ENCODE measurements at regions not wholly inside any gene's neighbourhood (a gene's known extent, or its start where the extent isn't known, plus 50 kb on each side); places are given as distances from the start of the nearest gene placed in this dataset.

DNA sequence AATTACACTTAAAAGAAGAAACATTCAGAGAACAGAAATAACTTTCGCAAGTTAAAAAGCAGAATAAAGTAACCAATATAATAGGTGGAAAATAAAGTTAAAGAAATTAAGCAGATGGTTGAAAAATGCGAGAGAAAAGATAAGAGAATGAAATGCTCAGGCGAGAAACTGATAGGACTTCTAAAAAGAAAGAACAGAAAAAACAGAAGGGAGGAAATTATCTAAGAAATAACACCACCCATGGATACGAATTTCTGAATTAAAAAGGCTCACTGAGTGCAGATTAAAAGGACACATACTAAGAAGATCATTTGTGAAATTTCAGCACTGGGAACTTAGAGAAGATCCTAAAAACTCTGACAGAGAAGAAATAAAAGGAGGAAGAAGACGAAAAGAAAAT, 92.0 kb downstream of the HLX start (continued):
- TF ChIP-seq, protein P1, sequence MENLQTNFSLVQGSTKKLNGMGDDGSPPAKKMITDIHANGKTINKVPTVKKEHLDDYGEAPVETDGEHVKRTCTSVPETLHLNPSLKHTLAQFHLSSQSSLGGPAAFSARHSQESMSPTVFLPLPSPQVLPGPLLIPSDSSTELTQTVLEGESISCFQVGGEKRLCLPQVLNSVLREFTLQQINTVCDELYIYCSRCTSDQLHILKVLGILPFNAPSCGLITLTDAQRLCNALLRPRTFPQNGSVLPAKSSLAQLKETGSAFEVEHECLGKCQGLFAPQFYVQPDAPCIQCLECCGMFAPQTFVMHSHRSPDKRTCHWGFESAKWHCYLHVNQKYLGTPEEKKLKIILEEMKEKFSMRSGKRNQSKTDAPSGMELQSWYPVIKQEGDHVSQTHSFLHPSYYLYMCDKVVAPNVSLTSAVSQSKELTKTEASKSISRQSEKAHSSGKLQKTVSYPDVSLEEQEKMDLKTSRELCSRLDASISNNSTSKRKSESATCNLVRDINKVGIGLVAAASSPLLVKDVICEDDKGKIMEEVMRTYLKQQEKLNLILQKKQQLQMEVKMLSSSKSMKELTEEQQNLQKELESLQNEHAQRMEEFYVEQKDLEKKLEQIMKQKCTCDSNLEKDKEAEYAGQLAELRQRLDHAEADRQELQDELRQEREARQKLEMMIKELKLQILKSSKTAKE (IDR thresholded peaks at IDR 0.05; ENCODE audit: low read depth, poor library complexity, severe bottlenecking) = no peak
- TF ChIP-seq CHD4 (IDR thresholded peaks at IDR 0.05) (no peak), SREBF2 (IDR thresholded peaks at IDR 0.05; ENCODE audit: low read length) (no peak), JUNB (IDR thresholded peaks at IDR 0.05) (no peak), RBBP5 (conservative IDR thresholded peaks at IDR 0.05) (no peak)
- TF ChIP-seq, protein P2, sequence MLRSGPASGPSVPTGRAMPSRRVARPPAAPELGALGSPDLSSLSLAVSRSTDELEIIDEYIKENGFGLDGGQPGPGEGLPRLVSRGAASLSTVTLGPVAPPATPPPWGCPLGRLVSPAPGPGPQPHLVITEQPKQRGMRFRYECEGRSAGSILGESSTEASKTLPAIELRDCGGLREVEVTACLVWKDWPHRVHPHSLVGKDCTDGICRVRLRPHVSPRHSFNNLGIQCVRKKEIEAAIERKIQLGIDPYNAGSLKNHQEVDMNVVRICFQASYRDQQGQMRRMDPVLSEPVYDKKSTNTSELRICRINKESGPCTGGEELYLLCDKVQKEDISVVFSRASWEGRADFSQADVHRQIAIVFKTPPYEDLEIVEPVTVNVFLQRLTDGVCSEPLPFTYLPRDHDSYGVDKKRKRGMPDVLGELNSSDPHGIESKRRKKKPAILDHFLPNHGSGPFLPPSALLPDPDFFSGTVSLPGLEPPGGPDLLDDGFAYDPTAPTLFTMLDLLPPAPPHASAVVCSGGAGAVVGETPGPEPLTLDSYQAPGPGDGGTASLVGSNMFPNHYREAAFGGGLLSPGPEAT (IDR thresholded peaks at IDR 0.05; ENCODE audit: low read depth) = no peak

DNA sequence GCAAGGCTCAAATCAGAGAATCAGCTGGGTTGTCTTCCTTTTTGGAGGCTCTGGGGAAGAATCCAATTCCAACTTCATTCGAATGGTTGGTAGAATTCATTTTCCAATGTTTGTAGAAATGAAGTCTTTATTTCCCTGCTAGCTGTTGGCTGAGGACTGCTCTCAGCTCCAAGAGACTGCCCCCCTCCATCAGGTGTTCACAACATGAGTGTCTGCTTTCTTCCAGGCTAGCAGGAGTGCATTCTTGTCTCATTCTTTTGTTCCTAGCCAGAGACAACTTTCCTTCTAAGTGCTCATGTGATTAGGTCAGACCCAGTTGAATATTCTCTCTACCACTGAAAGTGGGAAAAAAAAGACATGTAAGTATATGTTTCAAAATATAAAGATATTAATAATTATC, 95.2 kb downstream of the HLX start:
- Histone ChIP-seq H3K27me3 (replicated peaks in 1 of 2; ENCODE audit: control insufficient read depth in 2 of 2, insufficient read depth in 2 of 2, low read length in 1 of 2) (no peaks in the 10 kb centered on the region), H3K79me2 (ENCODE audit: control insufficient read depth, insufficient read depth, low read length) (no peaks in the 10 kb centered on the region), H2AFZ (ENCODE audit: control insufficient read depth, low read depth, low read length) (no peak overlapping the region), H3K4me1 (ENCODE audit: control insufficient read depth, insufficient read depth, low read length) (no peaks in the 10 kb centered on the region), H3K4me3 (no peak overlapping the region), H3K9ac (ENCODE audit: control insufficient read depth, insufficient read depth, low read length) (no peak overlapping the region), H3K9me3 (replicated peaks; ENCODE audit: control insufficient read depth, insufficient read depth, low read length) (no peaks in the 10 kb centered on the region), H3K4me2 (ENCODE audit: control insufficient read depth, insufficient read depth) (no peak overlapping the region), H3K36me3 (ENCODE audit: control insufficient read depth in 2 of 2, insufficient read depth in 2 of 2, low read length in 1 of 2) (no peaks in the 10 kb centered on the region), H4K20me1 (ENCODE audit: control insufficient read depth, insufficient read depth) (no peaks in the 10 kb centered on the region), H3K27ac (ENCODE audit: control insufficient read depth, insufficient read depth) (no peak overlapping the region)
- DNase-seq (ENCODE audit: low read depth, low spot score) (no peak), FAIRE-seq (no peak), ATAC-seq (no peak)
- 0% methylated on average over 1 of the region's 1 CpG for WGBS (ENCODE audit: insufficient coverage, insufficient replicate concordance, low lambda C conversion rate, missing lambda C conversion rate)
- CTCF ChIA-PET = no interaction called here
- intact Hi-C loops (cut with micrococcal nuclease; ENCODE audit: unreplicated experiment) = no loop called here
- POLR2A ChIA-PET = no interaction called here
- no TSS peak for BruUV-seq (replicated peaks)
- RAD21 ChIA-PET (ENCODE audit: unreplicated experiment) = no interaction called here
- in situ Hi-C loops (cut with MboI) = no loop called here
- SMC1A ChIA-PET (ENCODE audit: uncharacterized antibody, unreplicated experiment) = no interaction called here
- TF ChIP-seq PAX8 (IDR thresholded peaks at IDR 0.05) (no peak), HDGF (IDR thresholded peaks at IDR 0.05) (no peak), ESRRA (IDR thresholded peaks at IDR 0.05; ENCODE audit: low read length) (no peak), SIX5 (IDR thresholded peaks at IDR 0.05; ENCODE audit: low read depth, low read length, severe bottlenecking) (no peak), JUND (IDR thresholded peaks at IDR 0.05; ENCODE audit: low read depth, low read length) (no peak), TARDBP (IDR thresholded peaks at IDR 0.05; ENCODE audit: borderline replicate concordance) (no peak)
- TF ChIP-seq, protein P3, sequence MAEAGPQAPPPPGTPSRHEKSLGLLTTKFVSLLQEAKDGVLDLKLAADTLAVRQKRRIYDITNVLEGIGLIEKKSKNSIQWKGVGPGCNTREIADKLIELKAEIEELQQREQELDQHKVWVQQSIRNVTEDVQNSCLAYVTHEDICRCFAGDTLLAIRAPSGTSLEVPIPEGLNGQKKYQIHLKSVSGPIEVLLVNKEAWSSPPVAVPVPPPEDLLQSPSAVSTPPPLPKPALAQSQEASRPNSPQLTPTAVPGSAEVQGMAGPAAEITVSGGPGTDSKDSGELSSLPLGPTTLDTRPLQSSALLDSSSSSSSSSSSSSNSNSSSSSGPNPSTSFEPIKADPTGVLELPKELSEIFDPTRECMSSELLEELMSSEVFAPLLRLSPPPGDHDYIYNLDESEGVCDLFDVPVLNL (IDR thresholded peaks at IDR 0.05; ENCODE audit: low read depth, low read length) = no peak
- TF ChIP-seq, protein P4, sequence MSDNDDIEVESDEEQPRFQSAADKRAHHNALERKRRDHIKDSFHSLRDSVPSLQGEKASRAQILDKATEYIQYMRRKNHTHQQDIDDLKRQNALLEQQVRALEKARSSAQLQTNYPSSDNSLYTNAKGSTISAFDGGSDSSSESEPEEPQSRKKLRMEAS (IDR thresholded peaks at IDR 0.05; ENCODE audit: low read depth, low read length) = no peak
- TF ChIP-seq, protein P5, sequence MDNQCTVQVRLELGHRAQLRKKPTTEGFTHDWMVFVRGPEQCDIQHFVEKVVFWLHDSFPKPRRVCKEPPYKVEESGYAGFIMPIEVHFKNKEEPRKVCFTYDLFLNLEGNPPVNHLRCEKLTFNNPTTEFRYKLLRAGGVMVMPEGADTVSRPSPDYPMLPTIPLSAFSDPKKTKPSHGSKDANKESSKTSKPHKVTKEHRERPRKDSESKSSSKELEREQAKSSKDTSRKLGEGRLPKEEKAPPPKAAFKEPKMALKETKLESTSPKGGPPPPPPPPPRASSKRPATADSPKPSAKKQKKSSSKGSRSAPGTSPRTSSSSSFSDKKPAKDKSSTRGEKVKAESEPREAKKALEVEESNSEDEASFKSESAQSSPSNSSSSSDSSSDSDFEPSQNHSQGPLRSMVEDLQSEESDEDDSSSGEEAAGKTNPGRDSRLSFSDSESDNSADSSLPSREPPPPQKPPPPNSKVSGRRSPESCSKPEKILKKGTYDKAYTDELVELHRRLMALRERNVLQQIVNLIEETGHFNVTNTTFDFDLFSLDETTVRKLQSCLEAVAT (IDR thresholded peaks at IDR 0.05) = no peak
- TF ChIP-seq, protein P6, sequence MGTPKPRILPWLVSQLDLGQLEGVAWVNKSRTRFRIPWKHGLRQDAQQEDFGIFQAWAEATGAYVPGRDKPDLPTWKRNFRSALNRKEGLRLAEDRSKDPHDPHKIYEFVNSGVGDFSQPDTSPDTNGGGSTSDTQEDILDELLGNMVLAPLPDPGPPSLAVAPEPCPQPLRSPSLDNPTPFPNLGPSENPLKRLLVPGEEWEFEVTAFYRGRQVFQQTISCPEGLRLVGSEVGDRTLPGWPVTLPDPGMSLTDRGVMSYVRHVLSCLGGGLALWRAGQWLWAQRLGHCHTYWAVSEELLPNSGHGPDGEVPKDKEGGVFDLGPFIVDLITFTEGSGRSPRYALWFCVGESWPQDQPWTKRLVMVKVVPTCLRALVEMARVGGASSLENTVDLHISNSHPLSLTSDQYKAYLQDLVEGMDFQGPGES (IDR thresholded peaks at IDR 0.05) = no peak
